AG09319 (cell line): ENCODE measurements at regions not wholly inside any gene's neighbourhood (a gene's known extent, or its start where the extent isn't known, plus 50 kb on each side); places are given as distances from the start of the nearest gene placed in this dataset.

Experiments
- DNase-seq: peaks from one replicate; pipeline ENCODE4 v3.0.0-alpha.2; 2010; ENCODE audit warnings: low read depth; ENCODE audit errors: extremely low read depth
- CTCF ChIP-seq: IDR thresholded peaks from 2 replicates; pipeline ENCODE4 v1.5.1; 2011; ENCODE audit warnings: low read depth, mild to moderate bottlenecking, inconsistent platforms, low read length, moderate library complexity

DNA sequence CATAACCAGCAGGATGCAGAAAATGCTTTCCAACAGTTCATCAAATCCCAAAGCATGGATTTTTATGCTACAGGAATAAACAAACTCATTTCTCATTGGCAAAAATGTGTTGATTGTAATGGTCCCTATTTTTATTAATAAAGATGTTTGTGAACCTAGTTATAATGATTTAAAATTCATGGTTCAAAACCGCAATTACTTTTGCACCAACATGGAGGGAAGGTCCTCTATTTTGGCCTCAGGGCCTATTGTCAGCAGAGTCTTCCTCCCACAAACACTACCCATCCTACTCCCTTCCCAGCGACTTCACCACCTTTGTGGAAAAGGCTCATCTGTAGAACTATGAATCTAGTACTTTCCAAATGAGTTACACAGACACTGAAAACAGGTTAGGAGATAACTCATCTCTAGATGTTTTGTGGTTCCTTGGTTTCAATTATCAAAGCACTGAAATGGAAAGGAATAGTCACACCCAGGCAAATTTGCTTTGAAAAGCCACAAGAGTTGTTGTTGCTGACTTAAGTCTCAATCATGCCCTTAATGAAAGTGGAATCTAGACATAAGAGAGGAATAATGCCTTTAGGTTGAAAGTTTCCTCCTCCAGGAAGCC, 59.4 kb upstream of the FRMD4A start:
- DNase-seq = no peak
- no peak for TF ChIP-seq CTCF

DNA sequence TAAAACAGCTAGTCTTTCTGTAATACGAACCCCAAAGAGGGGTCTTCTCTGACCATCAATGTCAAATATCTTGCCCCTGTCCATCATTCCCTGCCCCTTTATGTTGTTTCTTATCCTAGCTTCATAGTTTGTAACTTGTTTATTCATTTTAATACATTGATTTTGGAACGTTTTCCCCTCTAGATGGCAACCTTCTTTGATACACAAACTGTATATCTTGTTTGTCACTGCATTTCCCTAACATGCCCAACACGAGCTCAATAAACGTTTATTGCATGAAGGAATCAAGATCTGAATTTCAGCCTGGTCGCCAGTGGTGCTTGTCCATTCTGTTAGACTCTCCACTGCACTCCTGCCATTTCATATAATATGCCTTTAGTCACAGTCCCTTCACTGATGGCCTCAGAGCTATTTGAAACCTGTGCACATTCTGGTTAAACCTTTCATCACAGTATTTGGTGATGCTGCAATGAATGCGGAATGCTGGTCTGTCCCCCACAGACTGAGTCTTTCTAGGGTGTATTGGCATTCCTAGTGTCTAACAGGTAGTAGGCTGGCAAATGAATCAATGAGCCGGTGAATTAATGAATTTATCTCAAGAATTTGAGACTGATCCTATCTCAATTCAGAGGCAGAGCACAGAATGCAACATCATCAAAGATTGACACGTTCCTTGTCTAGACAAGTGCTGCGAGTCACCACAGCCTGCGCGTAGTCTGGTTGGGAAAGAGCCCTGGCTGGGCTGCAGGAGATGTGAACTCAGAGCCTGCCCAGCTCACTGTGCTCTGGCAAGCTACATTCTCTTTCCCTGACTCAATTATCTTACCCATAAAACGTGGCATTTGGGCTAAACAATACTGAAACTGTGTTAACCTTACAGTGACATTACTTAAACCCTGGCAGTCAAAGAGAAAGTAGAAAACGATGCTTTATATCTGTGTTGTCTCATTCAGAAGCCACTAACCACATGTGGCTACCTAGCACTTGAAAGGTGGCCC, 55.2 kb upstream of the FRMD4A start:
- DNase-seq = no peak
- TF ChIP-seq CTCF = peak; percentile 15

- TF ChIP-seq CTCF = no peak
- no peak for DNase-seq
Observed at GRCh38 chr10:14384915-14385314, 54.2 kb upstream of the FRMD4A start.

- no peak for TF ChIP-seq CTCF
- DNase-seq = no peak
Observed at GRCh38 chr10:14384116-14384730, 53.5 kb upstream of the FRMD4A start.

DNA sequence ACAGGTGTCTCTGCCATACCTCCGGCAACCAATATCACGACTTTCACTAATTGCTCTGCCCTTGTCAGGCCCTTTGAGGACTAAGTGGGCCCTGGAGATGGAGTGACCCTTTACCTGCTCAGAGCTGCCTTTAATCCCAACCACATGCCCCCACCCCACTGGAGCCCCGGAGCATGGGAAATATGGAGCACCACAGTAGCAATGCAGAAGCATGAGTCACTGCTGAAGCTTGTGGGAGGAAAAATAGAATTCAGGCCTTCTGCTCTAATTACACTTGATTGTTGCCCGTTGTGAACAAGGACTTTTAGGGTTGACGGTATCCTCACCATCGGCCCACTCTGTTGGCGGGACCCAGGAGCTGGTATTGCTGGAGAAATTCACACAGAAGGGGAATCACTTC, 52.5 kb upstream of the FRMD4A start:
- no peak for TF ChIP-seq CTCF
- no peak for DNase-seq

DNA sequence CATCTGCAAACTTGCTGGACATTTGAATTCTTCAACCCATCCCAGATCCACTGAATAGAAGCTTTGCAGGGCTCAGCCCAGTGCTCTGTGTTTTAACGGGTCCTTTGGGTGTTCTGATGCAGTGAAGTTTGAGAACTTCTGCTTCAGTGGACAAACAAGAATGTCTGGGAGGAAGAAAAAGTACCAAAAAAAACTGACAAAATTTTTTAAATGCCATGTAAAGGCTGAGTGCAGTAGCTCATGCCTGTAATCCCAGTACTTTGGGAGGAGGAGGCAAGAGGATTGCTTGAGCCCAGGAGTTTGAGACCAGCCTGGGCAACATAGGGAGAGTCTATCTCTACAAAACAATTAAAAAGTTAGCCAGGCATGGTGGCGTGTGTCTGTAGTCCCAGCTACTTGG, 51.8 kb upstream of the FRMD4A start:
- no peak for TF ChIP-seq CTCF
- no peak for DNase-seq

DNA sequence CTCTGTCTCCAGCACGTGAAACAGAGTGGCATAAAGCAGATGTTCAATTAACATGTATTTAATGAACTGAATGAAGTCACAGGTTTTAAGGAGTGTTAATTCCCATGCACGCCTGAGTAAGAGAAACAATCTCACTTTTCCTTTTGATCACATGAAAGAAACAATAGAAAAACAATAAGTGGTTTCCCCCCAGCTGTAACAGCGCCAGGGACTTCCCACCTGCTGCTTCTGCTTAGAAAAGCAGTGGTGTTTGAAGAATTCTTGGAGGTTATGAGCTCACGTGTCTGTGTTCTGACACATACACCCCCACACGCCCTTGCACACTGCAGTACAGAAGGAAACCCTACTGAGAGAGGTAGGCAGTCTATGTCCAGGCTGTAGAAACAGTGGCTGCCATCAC, 51.3 kb upstream of the FRMD4A start:
- no peak for DNase-seq
- no peak for TF ChIP-seq CTCF
